IMR-90 (cell line): ENCODE measurements at regions not wholly inside any gene's neighbourhood (a gene's known extent, or its start where the extent isn't known, plus 50 kb on each side); places are given as distances from the start of the nearest gene placed in this dataset.

Source experiments
- ATAC-seq: fragments of 200-7000 bp; cut with Tn5 transposase; 2 replicates; pipeline ENCODE4 v1.9.1; 2020; ENCODE audit warnings: low read depth, mild to moderate bottlenecking, moderate library complexity
- BruUV-seq: library from RNA; stranded (reverse); fragments of 400-500 nt; replicated peaks from 2 replicates; lab custom pipeline; 2021; lab: Mats Ljungman, UMichigan
- CTCF ChIA-PET: fragments of 300-600 bp; formaldehyde crosslinking; extraction: SDS; loops from one replicate; lab custom pipeline; 2021; ENCODE audit warnings: antibody characterized with exemption; lab: Yijun Ruan, JAX
- POLR2A ChIA-PET: fragments of 300-600 bp; sonication (Branson Sonifier 250); formaldehyde crosslinking; loops from one replicate; lab custom pipeline; 2022; ENCODE audit warnings: antibody characterized with exemption; ENCODE audit not compliant: unreplicated experiment; lab: Charles Lee
- DNase-seq: peaks from one replicate; pipeline ENCODE4 v3.0.0; 2013
- H2AFZ ChIP-seq: replicated peaks from 2 replicates; pipeline ENCODE3; 2013; ENCODE audit warnings: low read length, mild to moderate bottlenecking; ENCODE audit not compliant: poor library complexity
- H2AK5ac ChIP-seq: 2 replicates; pipeline ENCODE4 v1.6.1; 2013; ENCODE audit warnings: low read depth, low read length, inconsistent platforms
- H2AK9ac ChIP-seq: replicated peaks from 2 replicates; pipeline ENCODE3; 2013; ENCODE audit warnings: mild to moderate bottlenecking, low read depth, low read length, moderate library complexity; ENCODE audit not compliant: poor library complexity
- H2BK120ac ChIP-seq: 2 replicates; pipeline ENCODE4 v1.6.1; 2013; ENCODE audit warnings: low read depth, low read length, inconsistent platforms
- H2BK15ac ChIP-seq: 3 replicates; pipeline ENCODE4 v1.6.1; 2013; ENCODE audit warnings: low read depth, low read length, inconsistent platforms
- H2BK20ac ChIP-seq: 2 replicates; pipeline ENCODE4 v1.6.1; 2013; ENCODE audit warnings: low read depth, mild to moderate bottlenecking, inconsistent platforms, low read length, moderate library complexity
- H2BK5ac ChIP-seq: 2 replicates; pipeline ENCODE4 v1.6.1; 2013; ENCODE audit warnings: mild to moderate bottlenecking, low read depth, low read length, inconsistent platforms; ENCODE audit not compliant: poor library complexity, severe bottlenecking
- H3K14ac ChIP-seq: replicated peaks from 2 replicates; pipeline ENCODE4 v1.6.1; 2013; ENCODE audit warnings: low read depth, low read length, inconsistent platforms
- H3K18ac ChIP-seq: 2 replicates; pipeline ENCODE4 v1.6.1; 2013; ENCODE audit warnings: low read depth, low read length, control low read depth
- H3K23ac ChIP-seq: 2 replicates; pipeline ENCODE4 v1.6.1; 2013; ENCODE audit warnings: low read depth, low read length, inconsistent platforms
- H3K27ac ChIP-seq: 2 replicates; pipeline ENCODE4 v1.5.1; 2013; ENCODE audit warnings: mild to moderate bottlenecking, control low read depth, low read length; ENCODE audit not compliant: insufficient read depth
- H3K27me3 ChIP-seq: 2 replicates; pipeline ENCODE4 v1.6.1; 2013; ENCODE audit warnings: low read length; ENCODE audit not compliant: control insufficient read depth, insufficient read depth
- H3K36me3 ChIP-seq: 2 replicates; pipeline ENCODE4 v1.6.1; 2013; ENCODE audit warnings: low read length, mixed read lengths; ENCODE audit not compliant: control insufficient read depth, insufficient read depth
- H3K4ac ChIP-seq: 2 replicates; pipeline ENCODE4 v1.6.1; 2013; ENCODE audit warnings: low read depth, low read length, inconsistent platforms
- H3K4me1 ChIP-seq: 2 replicates; pipeline ENCODE4 v1.6.1; 2013; ENCODE audit warnings: low read length, mixed read lengths; ENCODE audit not compliant: control insufficient read depth, insufficient read depth
- H3K4me2 ChIP-seq: 2 replicates; pipeline ENCODE4 v1.6.1; 2013; ENCODE audit warnings: low read depth, mild to moderate bottlenecking, control low read depth, low read length, moderate library complexity
- H3K4me3 ChIP-seq: 2 replicates; pipeline ENCODE4 v1.5.1; 2013; ENCODE audit warnings: low read depth, mild to moderate bottlenecking, control low read depth, low read length, moderate library complexity; ENCODE audit not compliant: insufficient read depth
- H3K56ac ChIP-seq: 2 replicates; pipeline ENCODE4 v1.6.1; 2013; ENCODE audit warnings: low read length, inconsistent platforms; ENCODE audit not compliant: insufficient read depth; ENCODE audit errors: extremely low read depth
- H3K79me1 ChIP-seq, 2 experiments: 2 replicates each; pipeline ENCODE4 v1.6.1; 2013; ENCODE audit warnings: low read length in 2 of 2, inconsistent platforms in 1 of 2, low read depth in 1 of 2
- H3K9ac ChIP-seq: 2 replicates; pipeline ENCODE4 v1.6.1; 2013; ENCODE audit warnings: low read depth, low read length, control low read depth
- H3K9me1 ChIP-seq: 2 replicates; pipeline ENCODE4 v1.6.1; 2013; ENCODE audit warnings: low read length, inconsistent platforms; ENCODE audit not compliant: insufficient read depth
- H3K9me3 ChIP-seq: 2 replicates; pipeline ENCODE4 v1.6.1; 2013; ENCODE audit warnings: low read length; ENCODE audit not compliant: control insufficient read depth, insufficient read depth
- H4K20me1 ChIP-seq: 2 replicates; pipeline ENCODE4 v1.6.1; 2013; ENCODE audit warnings: low read length, inconsistent platforms; ENCODE audit not compliant: insufficient read depth
- H4K5ac ChIP-seq: 2 replicates; pipeline ENCODE4 v1.6.1; 2013; ENCODE audit warnings: mild to moderate bottlenecking, low read depth, low read length, control low read depth
- H4K8ac ChIP-seq, 2 experiments: 2 replicates each; pipeline ENCODE4 v1.6.1; 2013; ENCODE audit warnings: low read depth in 2 of 2, low read length in 2 of 2, control low read depth in 1 of 2, inconsistent platforms in 1 of 2
- H4K91ac ChIP-seq: 2 replicates; pipeline ENCODE4 v1.6.1; 2013; ENCODE audit warnings: low read depth, low read length, inconsistent platforms; ENCODE audit not compliant: insufficient read depth
- CHD1 ChIP-seq: IDR thresholded peaks from 2 replicates; pipeline ENCODE4 v1.6.1; 2012; ENCODE audit warnings: low read depth, low read length, improper control_type of control experiment
- MAZ ChIP-seq: IDR thresholded peaks from 2 replicates; pipeline ENCODE4 v1.6.1; 2012; ENCODE audit warnings: low read depth, mild to moderate bottlenecking, low read length, improper control_type of control experiment, moderate library complexity, borderline replicate concordance
- MXI1 ChIP-seq: IDR thresholded peaks from 2 replicates; pipeline ENCODE4 v1.6.1; 2012; ENCODE audit warnings: low read depth, mild to moderate bottlenecking, low read length, moderate library complexity, borderline replicate concordance
- NFE2L2 ChIP-seq: fragments of 150-350 bp; IDR thresholded peaks from 2 replicates; pipeline ENCODE4 v1.6.1; 2016; ENCODE audit warnings: low read depth, mild to moderate bottlenecking, low read length
- POLR2A ChIP-seq: IDR thresholded peaks from 2 replicates; pipeline ENCODE4 v1.6.1; 2012; ENCODE audit warnings: mild to moderate bottlenecking, low read depth, low read length
- RCOR1 ChIP-seq: IDR thresholded peaks from 2 replicates; pipeline ENCODE4 v1.6.1; 2012; ENCODE audit warnings: mild to moderate bottlenecking, low read length, improper control_type of control experiment; ENCODE audit not compliant: insufficient replicate concordance
- SMC3 ChIP-seq: fragments of 150-350 bp; IDR thresholded peaks from 2 replicates; pipeline ENCODE4 v1.6.1; 2016; ENCODE audit warnings: low read depth, mild to moderate bottlenecking, antibody characterized with exemption, low read length, moderate library complexity
- dilution Hi-C: fragments of 300-500 bp; cut with HindIII; formaldehyde crosslinking; loops from one replicate; pipeline ENCODE4 v1.14.3; 2018; ENCODE audit warnings: low sequenced_read_pairs; ENCODE audit not compliant: unreplicated experiment
- in situ Hi-C: fragments of 300-500 bp; cut with MboI; formaldehyde crosslinking; loops from 3 replicates; pipeline ENCODE4 v1.14.3; 2019; ENCODE audit warnings: low sequenced_read_pairs, inconsistent platforms, mixed read lengths
- intact Hi-C: fragments of 100-400 bp; cut with micrococcal nuclease; formaldehyde crosslinking; loops from 2 replicates; pipeline ENCODE4 v1.10.0; 2022
- TF ChIP-seq, protein P1 (sequence below): conservative IDR thresholded peaks from 2 replicates; pipeline ENCODE4 v1.5.1; 2012; ENCODE audit warnings: mild to moderate bottlenecking, low read depth, low read length, improper control_type of control experiment

GRCh38 chr7:26051021-26051420 is 101.0 kb upstream of the NFE2L3 start:
- no peak overlapping the region for H3K4ac ChIP-seq
- dilution Hi-C loops, result no loop called here
- H2BK5ac ChIP-seq, result no peak overlapping the region
- POLR2A ChIA-PET, result no interaction called here
- ATAC-seq, result no peak
- H3K9me1 ChIP-seq, result no peaks in the 10 kb centered on the region
- in situ Hi-C loops, result no loop called here
- no peaks in the 10 kb centered on the region for H3K79me1 ChIP-seq
- no peak overlapping the region for H3K4me2 ChIP-seq
- TF ChIP-seq, protein P1, sequence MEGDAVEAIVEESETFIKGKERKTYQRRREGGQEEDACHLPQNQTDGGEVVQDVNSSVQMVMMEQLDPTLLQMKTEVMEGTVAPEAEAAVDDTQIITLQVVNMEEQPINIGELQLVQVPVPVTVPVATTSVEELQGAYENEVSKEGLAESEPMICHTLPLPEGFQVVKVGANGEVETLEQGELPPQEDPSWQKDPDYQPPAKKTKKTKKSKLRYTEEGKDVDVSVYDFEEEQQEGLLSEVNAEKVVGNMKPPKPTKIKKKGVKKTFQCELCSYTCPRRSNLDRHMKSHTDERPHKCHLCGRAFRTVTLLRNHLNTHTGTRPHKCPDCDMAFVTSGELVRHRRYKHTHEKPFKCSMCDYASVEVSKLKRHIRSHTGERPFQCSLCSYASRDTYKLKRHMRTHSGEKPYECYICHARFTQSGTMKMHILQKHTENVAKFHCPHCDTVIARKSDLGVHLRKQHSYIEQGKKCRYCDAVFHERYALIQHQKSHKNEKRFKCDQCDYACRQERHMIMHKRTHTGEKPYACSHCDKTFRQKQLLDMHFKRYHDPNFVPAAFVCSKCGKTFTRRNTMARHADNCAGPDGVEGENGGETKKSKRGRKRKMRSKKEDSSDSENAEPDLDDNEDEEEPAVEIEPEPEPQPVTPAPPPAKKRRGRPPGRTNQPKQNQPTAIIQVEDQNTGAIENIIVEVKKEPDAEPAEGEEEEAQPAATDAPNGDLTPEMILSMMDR, result no peak
- TF ChIP-seq NFE2L2 (no peak), MAZ (no peak), MXI1 (no peak), CHD1 (no peak), RCOR1 (no peak), SMC3 (no peak), POLR2A (no peak)
- BruUV-seq, result no TSS peak
- H3K36me3 ChIP-seq, result no peaks in the 10 kb centered on the region
- no peak overlapping the region for H3K27ac ChIP-seq
- H3K9me3 ChIP-seq, result no peaks in the 10 kb centered on the region
- H3K4me1 ChIP-seq, result no peaks in the 10 kb centered on the region
- H4K20me1 ChIP-seq, result no peaks in the 10 kb centered on the region
- no peak overlapping the region for H4K91ac ChIP-seq
- no peak overlapping the region for H3K18ac ChIP-seq
- no peak overlapping the region for H2AFZ ChIP-seq
- intact Hi-C loops, result no loop called here
- no peak overlapping the region for H2BK15ac ChIP-seq
- CTCF ChIA-PET, result no interaction called here
- H2BK20ac ChIP-seq, result no peak overlapping the region
- H2BK120ac ChIP-seq, result no peak overlapping the region
- H4K8ac ChIP-seq, result no peak overlapping the region
- H2AK5ac ChIP-seq, result no peak overlapping the region
- no peak overlapping the region for H3K56ac ChIP-seq
- peaks cover 3% of the 10 kb centered on the region; the same call in 1 of the 2 replicates for H3K27me3 ChIP-seq
- no peak overlapping the region for H3K9ac ChIP-seq
- H3K14ac ChIP-seq, result no peak overlapping the region
- no peak for DNase-seq
- no peak overlapping the region for H2AK9ac ChIP-seq
- no peak overlapping the region for H3K23ac ChIP-seq
- no peak overlapping the region for H3K4me3 ChIP-seq
- no peak overlapping the region for H4K5ac ChIP-seq
